ENCODE measurements at regions not wholly inside any gene's neighbourhood (a gene's known extent, or its start where the extent isn't known, plus 50 kb on each side); places are given as distances from the start of the nearest gene placed in this dataset.

- TF ChIP-seq NFRKB (IDR thresholded peaks at IDR 0.05) (no peak), SP1 (IDR thresholded peaks at IDR 0.05) (no peak), FOXM1 (IDR thresholded peaks at IDR 0.05; ENCODE audit: borderline replicate concordance) (no peak), PKNOX1 (IDR thresholded peaks at IDR 0.05) (no peak), BHLHE40 (IDR thresholded peaks at IDR 0.05; ENCODE audit: borderline replicate concordance) (no peak), TARDBP (IDR thresholded peaks at IDR 0.05) (no peak), ARNT (IDR thresholded peaks at IDR 0.05) (no peak), SUZ12 (IDR thresholded peaks at IDR 0.05) (no peak), ZNF384 (IDR thresholded peaks at IDR 0.05) (no peak), LEF1 (IDR thresholded peaks at IDR 0.05; ENCODE audit: borderline replicate concordance) (no peak)
Measured at GRCh38 chr9:13568405-13568804, 288.9 kb upstream of the MPDZ start.

Measured in HEK293T (cell line).